Fibroblast of mammary gland (primary cell): ENCODE measurements at regions not wholly inside any gene's neighbourhood (a gene's known extent, or its start where the extent isn't known, plus 50 kb on each side); places are given as distances from the start of the nearest gene placed in this dataset.
"Not testable (repeated sequence)": the region's sequence is repeated elsewhere in the genome, so short reads cannot be mapped to it uniquely, and the experiment has no call there.

Experiments used
- DNase-seq: peaks from one replicate; pipeline ENCODE4 v3.0.0-alpha.2; 2010; ENCODE audit warnings: low read depth
- H3K4me3 ChIP-seq: 2 replicates; pipeline ENCODE4 v1.5.1; 2011; ENCODE audit warnings: low read depth, mild to moderate bottlenecking, low read length, moderate library complexity; ENCODE audit not compliant: control insufficient read depth
- TF ChIP-seq, protein P1 (sequence below): conservative IDR thresholded peaks from 2 replicates; pipeline ENCODE4 v1.5.1; 2011; ENCODE audit warnings: low read depth, low read length, inconsistent platforms; ENCODE audit not compliant: control insufficient read depth, insufficient read depth

GRCh38 chr12:105504286-105504685, 173.8 kb downstream of the C12orf75 start:
- DNase-seq: no peak
- TF ChIP-seq, protein P1, sequence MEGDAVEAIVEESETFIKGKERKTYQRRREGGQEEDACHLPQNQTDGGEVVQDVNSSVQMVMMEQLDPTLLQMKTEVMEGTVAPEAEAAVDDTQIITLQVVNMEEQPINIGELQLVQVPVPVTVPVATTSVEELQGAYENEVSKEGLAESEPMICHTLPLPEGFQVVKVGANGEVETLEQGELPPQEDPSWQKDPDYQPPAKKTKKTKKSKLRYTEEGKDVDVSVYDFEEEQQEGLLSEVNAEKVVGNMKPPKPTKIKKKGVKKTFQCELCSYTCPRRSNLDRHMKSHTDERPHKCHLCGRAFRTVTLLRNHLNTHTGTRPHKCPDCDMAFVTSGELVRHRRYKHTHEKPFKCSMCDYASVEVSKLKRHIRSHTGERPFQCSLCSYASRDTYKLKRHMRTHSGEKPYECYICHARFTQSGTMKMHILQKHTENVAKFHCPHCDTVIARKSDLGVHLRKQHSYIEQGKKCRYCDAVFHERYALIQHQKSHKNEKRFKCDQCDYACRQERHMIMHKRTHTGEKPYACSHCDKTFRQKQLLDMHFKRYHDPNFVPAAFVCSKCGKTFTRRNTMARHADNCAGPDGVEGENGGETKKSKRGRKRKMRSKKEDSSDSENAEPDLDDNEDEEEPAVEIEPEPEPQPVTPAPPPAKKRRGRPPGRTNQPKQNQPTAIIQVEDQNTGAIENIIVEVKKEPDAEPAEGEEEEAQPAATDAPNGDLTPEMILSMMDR: no peak
- no peak overlapping the region for H3K4me3 ChIP-seq

- TF ChIP-seq, protein P1: no peak
- no peak overlapping the region for H3K4me3 ChIP-seq
- no peak for DNase-seq
Observed at GRCh38 chr12:105506678-105507310, 176.3 kb downstream of the C12orf75 start.

DNA sequence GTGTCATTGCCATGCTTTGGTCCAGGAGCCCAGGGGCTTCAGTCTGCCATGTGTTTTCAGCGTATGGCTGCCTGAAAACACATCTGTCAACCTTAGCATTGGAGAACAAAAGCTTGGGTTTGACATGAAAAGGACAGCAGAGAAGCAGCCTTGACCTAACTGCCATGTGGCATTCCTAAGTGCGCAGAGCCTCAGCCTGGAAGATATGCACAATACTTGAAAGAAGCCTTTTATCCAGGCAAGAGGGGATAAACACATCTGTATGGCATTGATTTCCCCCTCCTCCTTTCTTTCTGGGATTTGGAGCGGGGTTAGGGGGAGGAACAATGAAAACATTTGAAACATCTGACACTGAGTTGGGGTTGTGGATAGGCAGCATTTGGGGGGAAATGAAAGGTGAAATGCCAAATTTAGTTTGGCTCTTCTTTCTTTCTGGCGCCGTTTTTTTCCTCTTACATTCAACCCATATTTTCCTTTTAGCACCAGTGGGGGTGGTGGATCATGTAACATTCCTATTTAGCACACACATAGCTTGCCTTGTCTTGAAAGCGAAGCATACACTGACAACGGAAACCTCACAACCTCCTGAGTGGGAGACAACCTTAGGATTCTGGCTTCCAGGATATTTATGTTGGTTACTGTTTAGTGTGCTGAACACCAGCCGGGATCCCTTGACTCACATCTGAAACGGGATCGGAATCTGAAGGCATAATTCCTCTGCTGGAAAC, 177.0 kb downstream of the C12orf75 start:
- TF ChIP-seq, protein P1: no peak
- DNase-seq: no peak
- H3K4me3 ChIP-seq: no peak overlapping the region

DNA sequence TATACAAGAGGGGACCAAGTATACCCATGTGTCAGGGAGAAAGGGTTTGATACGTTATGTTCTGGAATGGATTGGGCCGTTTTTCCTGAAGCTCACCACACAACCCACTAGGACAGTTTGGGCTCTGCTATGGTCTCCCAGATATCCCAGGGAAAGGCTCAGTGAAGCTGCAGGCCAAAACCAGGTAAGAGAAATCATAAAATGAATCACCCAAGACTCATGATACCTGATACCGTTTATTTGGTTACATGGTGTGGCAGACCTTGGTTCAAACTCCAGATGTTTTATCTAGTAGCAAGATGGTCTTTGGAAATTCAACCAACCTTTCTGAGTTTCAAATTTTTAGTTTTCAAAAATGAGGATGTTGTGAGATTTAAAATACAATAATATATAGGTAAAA, 177.6 kb downstream of the C12orf75 start:
- no peak overlapping the region for H3K4me3 ChIP-seq

GRCh38 chr12:105510526-105510925, 180.0 kb downstream of the C12orf75 start:
- TF ChIP-seq, protein P1: no peak
- no peak overlapping the region for H3K4me3 ChIP-seq
- no peak for DNase-seq

More for the DNA sequence above, 177.6 kb downstream of the C12orf75 start:
- DNase-seq: no peak
- TF ChIP-seq, protein P1: no peak

GRCh38 chr12:105512861-105513260, 182.4 kb downstream of the C12orf75 start:
- DNase-seq, H3K4me3 ChIP-seq: not testable (repeated sequence)

DNA sequence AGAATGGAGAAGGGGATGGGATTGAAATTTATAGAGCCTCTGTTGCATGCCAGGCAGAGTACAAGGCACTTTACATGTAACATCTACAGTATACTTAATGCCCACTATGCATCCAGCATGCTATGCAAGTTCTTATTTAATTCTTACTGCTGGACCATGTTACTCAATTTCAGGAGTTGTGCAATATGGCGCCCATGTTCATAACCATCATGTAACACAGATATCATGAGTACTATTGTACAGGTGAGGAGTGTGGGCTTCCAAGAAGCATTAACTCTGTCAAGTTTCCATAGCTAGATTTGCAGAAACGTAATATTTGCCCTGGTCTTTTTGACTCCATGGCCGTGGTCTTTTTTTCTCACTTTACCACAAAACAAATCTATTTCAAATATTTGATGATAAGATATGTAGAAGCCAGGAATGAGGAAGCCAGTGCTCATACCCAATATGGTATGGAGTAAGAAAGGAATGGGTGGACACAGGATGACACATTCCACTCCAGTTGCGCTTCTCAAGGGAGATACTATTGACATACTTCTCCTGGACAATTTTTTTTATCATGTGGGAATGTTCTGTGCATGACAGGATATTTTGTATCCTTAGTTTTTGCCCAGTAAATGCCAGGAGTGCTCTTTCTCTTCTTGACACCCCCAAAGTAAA, 191.8 kb downstream of the C12orf75 start:
- DNase-seq: peak; percentile 12
- TF ChIP-seq, protein P1: no peak
- no peak overlapping the region for H3K4me3 ChIP-seq
